ENCODE measurements at regions not wholly inside any gene's neighbourhood (a gene's known extent, or its start where the extent isn't known, plus 50 kb on each side); places are given as distances from the start of the nearest gene placed in this dataset.

DNA sequence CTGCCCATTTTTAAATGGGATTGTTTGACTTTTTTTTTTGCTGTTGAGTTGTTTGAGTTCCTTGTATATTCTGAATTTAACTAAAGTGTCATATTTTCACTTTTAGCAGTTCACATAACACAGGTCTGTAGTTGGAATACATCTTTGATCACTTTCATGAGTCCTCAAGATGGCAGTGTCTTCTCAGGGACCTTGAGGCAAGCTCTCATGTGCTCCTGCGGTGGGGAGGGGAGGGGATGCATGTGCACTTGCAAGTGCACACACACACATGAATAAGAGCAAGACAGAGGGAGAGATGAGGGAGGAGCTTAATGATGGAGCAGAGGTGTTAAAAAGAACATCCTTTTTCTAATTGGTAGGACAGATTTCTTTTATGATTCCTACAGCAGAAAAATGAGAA, 291.4 kb upstream of the OR4E1 start:
- DNase-seq: no peak
- intact Hi-C loops (cut with micrococcal nuclease): no loop called here
- Histone ChIP-seq H2AFZ (ENCODE audit: insufficient read depth, low read depth, low read length, poor library complexity, severe bottlenecking) (no peak overlapping the region), H3K4me3 (replicated peaks in 1 of 3; ENCODE audit: low read depth in 2 of 3, low read length in 3 of 3) (no peak overlapping the region), H3K27me3 (ENCODE audit: control insufficient read depth in 2 of 2, insufficient read depth in 2 of 2, low read length in 2 of 2) (no peaks in the 10 kb centered on the region), H3K9ac (ENCODE audit: insufficient read depth, low read length, poor library complexity, severe bottlenecking) (no peak overlapping the region), H3K9me3 (replicated peaks in 1 of 2; ENCODE audit: control insufficient read depth in 1 of 2, insufficient read depth in 1 of 2, low read length in 2 of 2) (no peaks in the 10 kb centered on the region), H4K20me1 (ENCODE audit: insufficient read depth, low read length) (no peaks in the 10 kb centered on the region), H3K27ac (ENCODE audit: low read depth in 1 of 2, low read length in 2 of 2) (no peak overlapping the region), H3K36me3 (replicated peaks in 1 of 2; ENCODE audit: control insufficient read depth in 1 of 2, insufficient read depth in 2 of 2, low read length in 2 of 2) (no peaks in the 10 kb centered on the region), H3K4me1 (ENCODE audit: control insufficient read depth in 1 of 2, insufficient read depth in 2 of 2, low read length in 2 of 2) (no peaks in the 10 kb centered on the region), H3K79me2 (ENCODE audit: insufficient read depth, low read length) (no peaks in the 10 kb centered on the region), H3K4me2 (replicated peaks; ENCODE audit: extremely low read depth, low read length, poor library complexity, severe bottlenecking) (no peak overlapping the region)
- no peaks in the 10 kb centered on the region for H3K4me1 Mint-ChIP-seq
- peaks cover 0 to 2% (median 0%) of the 10 kb centered on the region in 7 donors for H3K9me3 Mint-ChIP-seq
- TF ChIP-seq, protein P1, sequence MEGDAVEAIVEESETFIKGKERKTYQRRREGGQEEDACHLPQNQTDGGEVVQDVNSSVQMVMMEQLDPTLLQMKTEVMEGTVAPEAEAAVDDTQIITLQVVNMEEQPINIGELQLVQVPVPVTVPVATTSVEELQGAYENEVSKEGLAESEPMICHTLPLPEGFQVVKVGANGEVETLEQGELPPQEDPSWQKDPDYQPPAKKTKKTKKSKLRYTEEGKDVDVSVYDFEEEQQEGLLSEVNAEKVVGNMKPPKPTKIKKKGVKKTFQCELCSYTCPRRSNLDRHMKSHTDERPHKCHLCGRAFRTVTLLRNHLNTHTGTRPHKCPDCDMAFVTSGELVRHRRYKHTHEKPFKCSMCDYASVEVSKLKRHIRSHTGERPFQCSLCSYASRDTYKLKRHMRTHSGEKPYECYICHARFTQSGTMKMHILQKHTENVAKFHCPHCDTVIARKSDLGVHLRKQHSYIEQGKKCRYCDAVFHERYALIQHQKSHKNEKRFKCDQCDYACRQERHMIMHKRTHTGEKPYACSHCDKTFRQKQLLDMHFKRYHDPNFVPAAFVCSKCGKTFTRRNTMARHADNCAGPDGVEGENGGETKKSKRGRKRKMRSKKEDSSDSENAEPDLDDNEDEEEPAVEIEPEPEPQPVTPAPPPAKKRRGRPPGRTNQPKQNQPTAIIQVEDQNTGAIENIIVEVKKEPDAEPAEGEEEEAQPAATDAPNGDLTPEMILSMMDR (IDR thresholded peaks at IDR 0.05): no peak
- no peak overlapping the region for H3K27ac Mint-ChIP-seq
- H3K27me3 Mint-ChIP-seq (ENCODE audit: low read depth in 3 of 3): no peaks in the 10 kb centered on the region
- no peaks in the 10 kb centered on the region for H3K36me3 Mint-ChIP-seq
- H3K4me3 Mint-ChIP-seq: no peak overlapping the region
- 100% methylated on average over 1 of the region's 1 CpG for WGBS (ENCODE audit: insufficient coverage)

DNA sequence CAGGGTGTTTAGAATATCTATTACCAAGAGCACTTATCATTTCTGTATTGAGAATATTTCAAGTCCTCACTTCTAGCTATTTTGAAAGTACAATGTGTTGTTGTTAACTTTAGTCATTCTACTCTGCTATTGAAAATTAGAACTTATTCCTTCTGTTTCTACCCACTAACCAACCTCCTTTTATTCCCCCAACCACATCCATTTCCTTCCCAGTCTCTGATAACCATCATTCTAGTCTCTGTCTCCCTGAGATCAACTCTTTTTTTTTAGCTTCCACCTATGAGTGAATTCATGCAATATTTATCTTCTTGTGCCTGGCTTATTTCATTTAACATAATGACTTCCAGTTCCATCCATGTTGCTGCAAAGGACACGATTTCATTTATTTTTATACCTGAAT, 290.6 kb upstream of the OR4E1 start:
- no peaks in the 10 kb centered on the region for H3K27me3 ChIP-seq (ENCODE audit: control insufficient read depth in 2 of 2, insufficient read depth in 2 of 2, low read length in 2 of 2)
- no peak overlapping the region for H3K4me3 ChIP-seq (replicated peaks in 1 of 3; ENCODE audit: low read depth in 2 of 3, low read length in 3 of 3)
- no peak overlapping the region for H3K9ac ChIP-seq (ENCODE audit: insufficient read depth, low read length, poor library complexity, severe bottlenecking)
- H3K4me1 ChIP-seq (ENCODE audit: control insufficient read depth in 1 of 2, insufficient read depth in 2 of 2, low read length in 2 of 2): no peaks in the 10 kb centered on the region
- no peak overlapping the region for H3K27ac Mint-ChIP-seq
- intact Hi-C loops (cut with micrococcal nuclease): no loop called here
- H3K4me1 Mint-ChIP-seq: no peaks in the 10 kb centered on the region
- no peaks in the 10 kb centered on the region for H3K79me2 ChIP-seq (ENCODE audit: insufficient read depth, low read length)
- H3K4me2 ChIP-seq (replicated peaks; ENCODE audit: extremely low read depth, low read length, poor library complexity, severe bottlenecking): no peak overlapping the region
- H3K9me3 Mint-ChIP-seq: peaks cover 0 to 3% (median 0%) of the 10 kb centered on the region in 7 donors
- H2AFZ ChIP-seq (ENCODE audit: insufficient read depth, low read depth, low read length, poor library complexity, severe bottlenecking): no peak overlapping the region
- H3K27me3 Mint-ChIP-seq (ENCODE audit: low read depth in 3 of 3): no peaks in the 10 kb centered on the region
- no CpG with 5 or more reads among the region's 1 CpG for WGBS (ENCODE audit: insufficient coverage)
- no peaks in the 10 kb centered on the region for H3K36me3 ChIP-seq (replicated peaks in 1 of 2; ENCODE audit: control insufficient read depth in 1 of 2, insufficient read depth in 2 of 2, low read length in 2 of 2)
- DNase-seq: no peak
- peaks cover 0 to under 1% of the 10 kb centered on the region in 2 donors for H3K9me3 ChIP-seq (replicated peaks in 1 of 2; ENCODE audit: control insufficient read depth in 1 of 2, insufficient read depth in 1 of 2, low read length in 2 of 2)
- no peaks in the 10 kb centered on the region for H4K20me1 ChIP-seq (ENCODE audit: insufficient read depth, low read length)
- no peak overlapping the region for H3K4me3 Mint-ChIP-seq
- TF ChIP-seq, protein P1 (IDR thresholded peaks at IDR 0.05): no peak
- H3K36me3 Mint-ChIP-seq: no peaks in the 10 kb centered on the region
- no peak overlapping the region for H3K27ac ChIP-seq (ENCODE audit: low read depth in 1 of 2, low read length in 2 of 2)

Measured in CD14-positive monocyte (primary cell).